ENCODE measurements at regions not wholly inside any gene's neighbourhood (a gene's known extent, or its start where the extent isn't known, plus 50 kb on each side); places are given as distances from the start of the nearest gene placed in this dataset.

- Histone ChIP-seq H3K27ac (replicated peaks) (no peak overlapping the region), H3K4me1 (peaks cover 11% of the 10 kb centered on the region), H3K27me3 (ENCODE audit: low read depth) (no peaks in the 10 kb centered on the region), H3K9me3 (replicated peaks) (no peaks in the 10 kb centered on the region), H3K36me3 (no peaks in the 10 kb centered on the region), H3K4me3 (no peak overlapping the region)
- DNase-seq = no peak
- intact Hi-C loops (cut with micrococcal nuclease) = no loop called here
- no peak for TF ChIP-seq CTCF (IDR thresholded peaks at IDR 0.05; ENCODE audit: borderline replicate concordance)
Observed at GRCh38 chr2:150100834-150101233, 386.6 kb downstream of the RND3 start.

DNA sequence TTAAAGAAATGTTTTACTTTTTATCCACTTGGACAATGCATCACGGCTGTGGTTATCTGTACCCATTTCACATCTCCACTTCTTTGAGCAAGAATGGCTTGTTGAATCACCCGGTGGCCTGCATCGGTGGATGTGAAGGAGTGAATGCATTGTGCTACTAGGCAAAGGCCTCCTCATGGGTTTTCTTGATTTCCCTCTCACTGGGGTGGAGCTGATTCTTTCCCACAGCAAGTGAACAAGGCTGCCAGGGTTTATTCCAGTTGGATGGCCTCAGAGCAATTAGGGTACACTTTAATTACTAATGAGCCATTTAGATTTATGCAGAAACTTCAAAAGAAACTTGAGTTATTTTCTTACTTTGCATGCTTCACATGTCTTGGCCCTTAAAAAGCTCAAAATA, 387.1 kb downstream of the RND3 start:
- no peak for DNase-seq
- Histone ChIP-seq H3K36me3 (no peaks in the 10 kb centered on the region), H3K9me3 (replicated peaks) (no peaks in the 10 kb centered on the region), H3K27ac (replicated peaks) (no peak overlapping the region), H3K27me3 (ENCODE audit: low read depth) (no peaks in the 10 kb centered on the region), H3K4me3 (no peak overlapping the region), H3K4me1 (peaks cover 11% of the 10 kb centered on the region)
- intact Hi-C loops (cut with micrococcal nuclease) = no loop called here
- no peak for TF ChIP-seq CTCF (IDR thresholded peaks at IDR 0.05; ENCODE audit: borderline replicate concordance)

DNA sequence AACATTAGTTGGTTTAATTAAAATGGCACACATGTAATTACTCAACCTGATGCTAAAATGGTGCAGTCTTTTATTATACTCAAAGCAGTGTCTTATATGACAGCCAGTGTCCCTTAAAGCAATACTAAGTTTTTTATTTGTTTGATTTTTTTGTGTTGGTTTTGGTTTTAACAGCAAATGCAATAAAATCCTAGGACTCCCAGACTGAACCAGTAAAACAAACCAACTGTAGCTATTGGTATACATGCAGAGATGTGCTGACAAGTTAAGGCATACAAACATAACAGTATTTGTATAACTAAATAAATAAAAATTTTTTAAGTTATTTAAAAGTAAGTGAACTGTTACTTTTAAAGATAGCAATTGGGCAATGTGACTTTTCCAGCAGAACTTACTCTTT, 387.7 kb downstream of the RND3 start:
- DNase-seq = no peak
- H3K27me3 ChIP-seq (ENCODE audit: low read depth) = no peaks in the 10 kb centered on the region
- TF ChIP-seq CTCF (IDR thresholded peaks at IDR 0.05; ENCODE audit: borderline replicate concordance) = no peak
- intact Hi-C loops (cut with micrococcal nuclease) = no loop called here
- no peak overlapping the region for H3K4me3 ChIP-seq
- no peaks in the 10 kb centered on the region for H3K9me3 ChIP-seq (replicated peaks)
- H3K36me3 ChIP-seq = no peaks in the 10 kb centered on the region
- peaks cover 11% of the 10 kb centered on the region for H3K4me1 ChIP-seq
- no peak overlapping the region for H3K27ac ChIP-seq (replicated peaks)

DNA sequence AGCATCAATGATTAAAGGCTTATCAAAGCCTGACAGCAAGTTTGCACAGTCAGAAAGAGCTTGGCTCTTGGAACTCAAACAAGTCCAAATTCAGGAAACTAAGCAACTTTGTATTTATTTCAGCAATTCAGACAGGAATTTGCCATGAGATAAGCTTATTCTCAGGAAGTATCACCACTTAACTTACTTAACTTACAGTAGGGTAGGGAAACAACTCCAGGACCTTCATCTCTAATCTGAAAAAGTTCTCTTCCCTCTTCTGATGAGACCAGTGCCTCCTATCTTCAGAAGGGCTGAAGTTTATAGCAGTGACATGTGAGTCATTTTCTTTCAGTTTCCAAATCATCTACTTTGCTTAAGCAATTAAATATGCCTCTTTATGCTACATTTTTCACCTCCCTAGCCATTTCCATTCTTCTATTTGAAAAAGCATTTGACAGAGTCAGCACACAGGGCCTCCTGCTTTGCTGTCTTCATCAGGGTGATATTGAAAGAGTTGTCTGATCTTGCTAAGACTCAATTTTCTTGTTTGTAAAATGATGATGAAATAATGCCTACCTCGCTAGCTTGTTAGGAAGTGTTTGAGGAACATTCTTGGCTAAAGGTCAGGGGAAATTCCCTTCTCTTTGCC, 389.5 kb downstream of the RND3 start:
- H3K4me1 ChIP-seq = peaks cover 11% of the 10 kb centered on the region
- intact Hi-C loops (cut with micrococcal nuclease) = no loop called here
- TF ChIP-seq CTCF (IDR thresholded peaks at IDR 0.05; ENCODE audit: borderline replicate concordance) = peak; percentile 45

DNA sequence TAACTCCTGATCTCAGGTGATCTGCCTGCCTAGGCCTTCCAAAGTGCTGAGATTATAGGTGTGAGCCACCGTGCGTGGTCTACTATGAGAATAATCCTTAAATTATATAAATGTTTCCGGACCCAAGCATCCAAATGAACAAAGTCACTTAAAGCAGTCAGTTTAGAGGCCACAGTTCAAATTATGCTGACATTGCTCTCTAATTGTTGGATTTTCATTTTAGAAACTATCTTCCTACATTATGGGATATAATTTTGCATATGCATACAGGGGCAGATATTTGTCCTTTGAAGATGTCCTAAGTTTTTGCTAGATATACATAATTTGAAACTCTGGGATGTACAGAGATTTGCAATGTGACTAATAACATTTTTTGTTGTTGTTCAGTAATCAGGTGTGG, 390.1 kb downstream of the RND3 start:
- intact Hi-C loops (cut with micrococcal nuclease) = no loop called here
- peaks cover 11% of the 10 kb centered on the region for H3K4me1 ChIP-seq
- peak overlapping the region; percentile 41 for H3K27ac ChIP-seq (replicated peaks)
- no peaks in the 10 kb centered on the region for H3K27me3 ChIP-seq (ENCODE audit: low read depth)
- H3K9me3 ChIP-seq (replicated peaks) = no peaks in the 10 kb centered on the region
- no peak for TF ChIP-seq CTCF (IDR thresholded peaks at IDR 0.05; ENCODE audit: borderline replicate concordance)
- H3K4me3 ChIP-seq = no peak overlapping the region
- DNase-seq = no peak
- no peaks in the 10 kb centered on the region for H3K36me3 ChIP-seq

More for the DNA sequence above, 389.5 kb downstream of the RND3 start:
- Histone ChIP-seq H3K36me3 (no peaks in the 10 kb centered on the region), H3K9me3 (replicated peaks) (no peaks in the 10 kb centered on the region), H3K27ac (replicated peaks) (peak overlapping the region; percentile 41), H3K27me3 (ENCODE audit: low read depth) (no peaks in the 10 kb centered on the region), H3K4me3 (no peak overlapping the region)
- DNase-seq = no peak
